CD4-positive, alpha-beta T cell treated with Interleukin-12 subunit alpha and Interleukin-12 subunit beta, for 1 hour (primary cell): ENCODE measurements at regions not wholly inside any gene's neighbourhood (a gene's known extent, or its start where the extent isn't known, plus 50 kb on each side); places are given as distances from the start of the nearest gene placed in this dataset.
"Not testable (repeated sequence)": the region's sequence is repeated elsewhere in the genome, so short reads cannot be mapped to it uniquely, and the experiment has no call there.

Source experiments
- DNase-seq: peaks from one replicate; pipeline ENCODE4 v3.0.0-alpha.2; 2020

GRCh38 chr19:28169168-28169887, 1043.6 kb downstream of the UQCRFS1 start:
- no peak for DNase-seq

DNA sequence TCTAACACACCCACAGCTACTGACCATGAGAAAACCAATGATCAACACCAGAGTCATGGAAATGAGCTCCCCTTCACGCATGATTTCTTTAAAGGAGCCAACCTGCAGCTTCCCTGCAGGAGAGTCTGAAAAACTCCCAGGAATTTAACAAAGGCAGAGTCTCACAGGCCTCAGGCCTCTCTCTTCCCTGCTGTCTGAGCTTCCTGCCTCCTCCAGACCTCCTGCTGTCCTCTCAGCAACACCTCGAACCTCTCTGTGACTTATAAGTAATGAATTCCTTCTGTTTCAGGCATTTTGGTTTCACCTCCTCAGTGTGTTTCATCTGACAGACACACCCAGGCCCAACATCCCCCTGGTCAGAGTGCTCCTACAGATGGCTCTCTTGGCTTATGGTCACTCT, 1044.4 kb downstream of the UQCRFS1 start:
- DNase-seq, result no peak

DNA sequence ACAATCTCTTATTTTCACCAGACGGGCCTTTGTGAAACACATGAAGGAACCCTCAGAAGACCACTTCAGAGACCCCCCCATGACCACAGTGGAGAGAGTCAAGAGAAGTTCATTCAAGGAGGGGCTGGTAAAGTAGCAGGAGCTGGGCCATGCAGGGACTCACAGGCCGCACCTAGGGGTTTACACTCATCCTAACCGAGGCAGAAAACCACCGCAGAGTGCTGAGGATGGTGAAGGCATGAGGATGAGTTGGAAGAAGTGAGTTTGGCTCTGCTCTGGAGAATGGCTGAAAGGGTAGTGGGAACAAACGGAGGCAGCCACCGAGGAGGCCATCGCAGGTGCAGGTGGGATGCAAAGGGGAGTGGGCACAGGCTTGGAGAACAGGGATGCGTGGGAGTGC, 1046.9 kb downstream of the UQCRFS1 start:
- DNase-seq, result no peak

- no peak for DNase-seq
These were observed 1048.7 kb downstream of the UQCRFS1 start for GRCh38 chr19:28164214-28164613.

DNA sequence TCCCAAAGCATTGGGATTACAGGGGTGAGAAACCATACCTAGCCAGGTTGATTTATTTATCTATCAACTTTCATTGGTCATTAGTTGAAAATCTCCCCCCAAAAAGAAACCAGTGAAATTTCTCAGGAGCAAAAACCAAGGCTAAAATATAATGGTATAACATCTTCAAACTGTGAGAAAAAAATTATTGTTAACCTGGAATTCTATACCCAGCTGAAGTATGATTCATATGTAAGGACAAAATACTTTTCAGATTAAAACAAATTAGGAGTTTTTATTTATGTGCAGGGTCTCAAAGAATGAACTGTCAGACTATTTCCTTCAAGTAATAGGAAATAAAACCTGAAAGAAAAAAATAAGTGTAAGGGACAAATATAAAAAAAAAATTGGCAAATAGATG, 1053.9 kb downstream of the UQCRFS1 start:
- DNase-seq, result no peak

- no peak for DNase-seq
These were observed 1057.7 kb downstream of the UQCRFS1 start for GRCh38 chr19:28155265-28155664.

- no peak for DNase-seq
These were observed 1058.9 kb downstream of the UQCRFS1 start for GRCh38 chr19:28154077-28154476.

- no peak for DNase-seq
These were observed 1059.8 kb downstream of the UQCRFS1 start for GRCh38 chr19:28153123-28153522.

DNA sequence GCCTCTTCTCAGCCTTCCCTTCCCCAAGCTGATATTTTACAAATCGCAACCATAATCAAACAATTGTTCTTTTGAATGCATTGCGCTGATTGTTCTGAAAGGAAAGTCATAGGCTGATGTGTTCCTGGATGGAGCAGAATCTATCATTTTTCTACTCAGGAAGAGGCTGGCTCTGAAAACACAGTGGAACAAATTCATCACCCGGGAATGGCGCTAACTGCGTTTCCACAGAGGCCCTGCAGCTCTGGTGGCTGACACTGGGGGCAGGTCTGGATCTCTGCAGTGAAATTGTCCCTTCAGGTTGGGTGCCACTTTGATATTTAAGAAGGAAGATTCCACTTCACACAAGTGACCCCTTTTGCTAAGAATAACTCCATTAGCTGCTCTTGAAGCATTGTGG, 1060.8 kb downstream of the UQCRFS1 start:
- DNase-seq, result no peak

- DNase-seq, result no peak
These were observed 1062.8 kb downstream of the UQCRFS1 start for GRCh38 chr19:28150129-28150528.

- no peak for DNase-seq
These were observed 1064.4 kb downstream of the UQCRFS1 start for GRCh38 chr19:28148554-28148953.

DNA sequence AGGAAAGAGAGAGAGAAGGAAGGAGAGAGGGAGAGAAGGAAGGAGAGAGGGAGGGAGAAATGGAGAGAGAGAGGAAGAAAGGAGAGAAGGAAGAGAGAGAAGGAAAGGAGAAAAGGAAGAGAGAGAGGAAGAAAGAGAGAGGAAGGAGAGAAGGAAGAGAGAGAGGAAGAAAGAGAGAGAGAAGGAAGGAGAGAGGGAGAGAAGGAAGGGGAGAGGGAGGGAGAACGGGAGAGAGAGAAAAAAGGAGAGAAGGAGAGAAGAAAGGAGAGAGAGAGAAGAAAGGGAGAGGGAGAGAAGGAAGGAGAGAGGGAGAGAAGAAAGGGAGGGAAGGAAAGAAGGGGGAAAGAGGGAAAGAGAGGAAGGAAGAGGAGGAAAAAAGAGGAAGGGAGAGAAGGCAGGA, 1070.7 kb downstream of the UQCRFS1 start:
- DNase-seq, result no peak

DNA sequence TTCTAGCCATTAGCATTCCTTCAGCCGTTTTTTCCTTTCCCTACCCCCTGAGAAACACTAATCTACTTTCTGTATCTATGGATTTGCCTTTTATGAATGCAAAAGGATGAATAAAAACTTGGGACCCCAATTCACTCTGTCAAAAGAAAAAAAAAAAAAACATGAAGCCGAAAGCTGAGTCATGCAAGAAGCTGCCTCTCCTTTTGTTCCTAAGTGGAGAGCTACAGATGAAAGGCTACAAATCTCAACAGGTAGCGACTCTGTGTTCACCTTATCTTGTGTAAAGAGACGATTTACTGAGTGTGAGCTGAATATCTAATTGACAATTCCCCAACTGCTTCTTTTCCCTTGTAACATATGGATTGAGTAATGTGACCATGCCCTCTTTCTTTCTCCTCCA, 1072.8 kb downstream of the UQCRFS1 start:
- no peak for DNase-seq

- no peak for DNase-seq
These were observed 1075.2 kb downstream of the UQCRFS1 start for GRCh38 chr19:28137772-28138171.

- no peak for DNase-seq
These were observed 1076.2 kb downstream of the UQCRFS1 start for GRCh38 chr19:28136796-28137195.

- no peak for DNase-seq
These were observed 1077.1 kb downstream of the UQCRFS1 start for GRCh38 chr19:28135825-28136224.

GRCh38 chr19:28134311-28134710, 1078.6 kb downstream of the UQCRFS1 start:
- no peak for DNase-seq

- DNase-seq, result not testable (repeated sequence)
These were observed 1082.1 kb downstream of the UQCRFS1 start for GRCh38 chr19:28130881-28131280.

DNA sequence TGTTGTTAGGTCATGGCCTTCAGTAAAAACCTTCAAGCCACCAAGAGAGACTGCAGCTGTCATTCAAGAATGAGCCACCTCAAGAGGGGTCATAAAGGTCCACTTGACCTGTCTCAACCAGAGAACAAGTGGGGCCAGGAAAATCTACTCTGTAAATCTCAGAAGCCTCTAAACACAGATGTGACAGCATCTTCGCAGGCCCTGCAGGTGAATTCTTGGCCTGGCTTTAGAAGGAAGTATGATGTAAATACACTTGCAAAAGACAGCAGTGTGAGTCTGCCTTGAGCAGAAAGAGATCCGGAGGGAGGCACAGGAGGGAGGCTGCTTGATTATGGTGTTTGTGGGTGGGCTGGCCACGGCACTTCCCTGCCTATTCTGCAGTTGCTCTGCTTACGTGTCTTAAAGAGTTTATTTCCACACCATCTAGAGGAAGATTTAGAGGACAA, 1082.9 kb downstream of the UQCRFS1 start:
- no peak for DNase-seq

DNA sequence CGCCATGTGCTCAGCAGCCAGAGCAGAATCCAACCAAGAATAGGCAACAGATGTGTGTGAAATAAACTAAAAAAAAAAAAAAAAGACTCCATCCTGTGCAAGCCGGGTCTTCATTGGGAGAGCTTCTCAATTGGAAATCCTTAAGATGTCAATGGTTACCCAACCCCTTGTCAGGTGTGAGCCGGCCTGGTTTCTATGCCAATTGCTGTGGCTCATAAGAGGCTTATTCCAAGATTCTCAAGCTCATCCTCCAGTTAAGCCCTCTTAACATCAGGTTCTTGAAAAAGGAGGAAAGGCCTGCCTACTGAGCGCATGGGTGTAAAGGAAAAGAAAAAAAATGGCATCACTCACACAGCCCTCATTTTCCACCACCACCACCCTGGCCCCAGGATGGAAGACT, 1084.6 kb downstream of the UQCRFS1 start:
- no peak for DNase-seq

GRCh38 chr19:28126135-28126898, 1086.6 kb downstream of the UQCRFS1 start:
- DNase-seq, result no peak

DNA sequence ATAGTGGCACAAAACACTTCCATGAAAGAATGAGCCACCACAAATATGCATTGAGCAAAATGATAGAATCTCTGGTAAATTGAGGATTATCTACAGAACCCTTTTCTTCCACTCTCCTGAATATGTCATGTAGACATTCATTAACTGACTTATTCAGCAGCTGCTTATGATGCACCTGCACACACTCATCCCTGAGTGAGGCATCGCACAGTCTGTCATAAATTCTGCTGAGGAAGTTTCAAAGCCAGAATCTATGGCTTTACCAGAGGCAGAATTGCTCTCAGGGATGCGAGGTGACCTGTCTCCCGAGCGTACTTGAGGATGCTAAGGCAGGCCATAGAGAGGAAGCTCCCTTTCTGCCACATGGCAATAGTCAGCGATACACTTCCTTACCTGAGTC, 1090.2 kb downstream of the UQCRFS1 start:
- DNase-seq, result no peak

GRCh38 chr19:28118235-28118634, 1094.7 kb downstream of the UQCRFS1 start:
- no peak for DNase-seq

- no peak for DNase-seq
These were observed 1095.8 kb downstream of the UQCRFS1 start for GRCh38 chr19:28117143-28117542.
